OCI-LY3 (cell line): ENCODE measurements at regions not wholly inside any gene's neighbourhood (a gene's known extent, or its start where the extent isn't known, plus 50 kb on each side); places are given as distances from the start of the nearest gene placed in this dataset.

ENCODE experiments used
- CTCF ChIP-seq: fragments of 200-600, 300-600 bp; sonication (generic); IDR thresholded peaks from 2 replicates; pipeline ENCODE4 v1.5.1; 2014; ENCODE audit warnings: antibody characterized with exemption, low read length, low read depth
- EZH2phosphoT487 ChIP-seq: fragments of 200-600 bp; shearing (Covaris generic); IDR thresholded peaks from 2 replicates; pipeline ENCODE4 v1.6.1; 2018; ENCODE audit warnings: antibody characterized with exemption, mixed run types, low read depth

- TF ChIP-seq CTCF (no peak), EZH2phosphoT487 (no peak)
Measured at GRCh38 chr5:126055348-126055729, 367.9 kb upstream of the GRAMD2B start.
